Loucy (cell line): ENCODE measurements at regions not wholly inside any gene's neighbourhood (a gene's known extent, or its start where the extent isn't known, plus 50 kb on each side); places are given as distances from the start of the nearest gene placed in this dataset.

Experiments
- EZH2phosphoT487 ChIP-seq: fragments of 200-600 bp; IDR thresholded peaks from 2 replicates; pipeline ENCODE4 v1.6.1; 2018; ENCODE audit warnings: antibody characterized with exemption, mild to moderate bottlenecking, moderate library complexity, borderline replicate concordance
- TF ChIP-seq, protein P1 (sequence below): fragments of 200-600 bp; sonication (generic); conservative IDR thresholded peaks from 2 replicates; pipeline ENCODE4 v1.5.1; 2014; ENCODE audit warnings: mild to moderate bottlenecking, antibody characterized with exemption, low read length

DNA sequence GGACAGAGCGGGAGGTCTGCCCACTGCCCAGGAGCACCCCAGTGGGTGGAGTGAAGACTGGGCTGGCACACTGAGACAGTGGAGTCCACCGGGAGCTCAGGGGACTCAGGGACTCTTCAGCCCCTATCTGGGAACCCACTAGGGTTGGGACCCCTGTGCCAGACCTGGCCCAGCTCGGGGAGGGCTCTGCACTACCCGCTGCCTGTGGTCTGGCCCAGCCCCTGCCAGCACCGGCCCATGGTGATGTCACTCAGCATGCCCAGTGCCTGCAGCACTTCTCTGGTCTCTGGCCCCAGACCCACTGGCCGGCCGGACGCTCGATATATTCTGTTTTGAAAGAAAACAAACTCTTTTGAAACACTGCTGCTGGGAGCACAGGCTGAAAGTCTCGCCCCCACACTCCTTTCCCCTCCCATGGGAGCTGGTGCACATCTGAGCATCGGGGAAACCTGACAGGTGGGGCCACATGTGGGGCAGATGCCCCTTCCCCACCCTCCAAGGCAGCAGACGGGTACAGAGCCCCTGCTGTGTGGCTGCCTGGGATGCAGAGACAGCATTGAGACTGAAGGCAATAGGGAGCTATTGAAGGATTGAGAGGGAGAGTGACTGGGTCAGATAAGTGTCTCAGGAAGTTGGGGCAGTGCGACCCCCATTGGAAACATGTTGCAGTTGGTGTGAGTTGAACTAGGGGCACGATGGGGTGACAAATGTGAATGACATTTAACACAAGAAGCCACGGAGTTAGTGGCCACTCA, 62.9 kb downstream of the MYEOV start:
- TF ChIP-seq, protein P1, sequence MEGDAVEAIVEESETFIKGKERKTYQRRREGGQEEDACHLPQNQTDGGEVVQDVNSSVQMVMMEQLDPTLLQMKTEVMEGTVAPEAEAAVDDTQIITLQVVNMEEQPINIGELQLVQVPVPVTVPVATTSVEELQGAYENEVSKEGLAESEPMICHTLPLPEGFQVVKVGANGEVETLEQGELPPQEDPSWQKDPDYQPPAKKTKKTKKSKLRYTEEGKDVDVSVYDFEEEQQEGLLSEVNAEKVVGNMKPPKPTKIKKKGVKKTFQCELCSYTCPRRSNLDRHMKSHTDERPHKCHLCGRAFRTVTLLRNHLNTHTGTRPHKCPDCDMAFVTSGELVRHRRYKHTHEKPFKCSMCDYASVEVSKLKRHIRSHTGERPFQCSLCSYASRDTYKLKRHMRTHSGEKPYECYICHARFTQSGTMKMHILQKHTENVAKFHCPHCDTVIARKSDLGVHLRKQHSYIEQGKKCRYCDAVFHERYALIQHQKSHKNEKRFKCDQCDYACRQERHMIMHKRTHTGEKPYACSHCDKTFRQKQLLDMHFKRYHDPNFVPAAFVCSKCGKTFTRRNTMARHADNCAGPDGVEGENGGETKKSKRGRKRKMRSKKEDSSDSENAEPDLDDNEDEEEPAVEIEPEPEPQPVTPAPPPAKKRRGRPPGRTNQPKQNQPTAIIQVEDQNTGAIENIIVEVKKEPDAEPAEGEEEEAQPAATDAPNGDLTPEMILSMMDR = no peak
- no peak for TF ChIP-seq EZH2phosphoT487
